ENCODE measurements at regions not wholly inside any gene's neighbourhood (a gene's known extent, or its start where the extent isn't known, plus 50 kb on each side); places are given as distances from the start of the nearest gene placed in this dataset.

GRCh38 chr12:90151491-90152015 lies 442.9 kb upstream of the ATP2B1 start:
- TF ChIP-seq CTCF (IDR thresholded peaks at IDR 0.05; ENCODE audit: borderline replicate concordance, extremely low read depth, low read length, poor library complexity, severe bottlenecking): no peak
- no peak for TF ChIP-seq EZH2 (IDR thresholded peaks at IDR 0.05; ENCODE audit: borderline replicate concordance, low read depth, low read length, severe bottlenecking)
